ENCODE measurements at regions not wholly inside any gene's neighbourhood (a gene's known extent, or its start where the extent isn't known, plus 50 kb on each side); places are given as distances from the start of the nearest gene placed in this dataset.

DNA sequence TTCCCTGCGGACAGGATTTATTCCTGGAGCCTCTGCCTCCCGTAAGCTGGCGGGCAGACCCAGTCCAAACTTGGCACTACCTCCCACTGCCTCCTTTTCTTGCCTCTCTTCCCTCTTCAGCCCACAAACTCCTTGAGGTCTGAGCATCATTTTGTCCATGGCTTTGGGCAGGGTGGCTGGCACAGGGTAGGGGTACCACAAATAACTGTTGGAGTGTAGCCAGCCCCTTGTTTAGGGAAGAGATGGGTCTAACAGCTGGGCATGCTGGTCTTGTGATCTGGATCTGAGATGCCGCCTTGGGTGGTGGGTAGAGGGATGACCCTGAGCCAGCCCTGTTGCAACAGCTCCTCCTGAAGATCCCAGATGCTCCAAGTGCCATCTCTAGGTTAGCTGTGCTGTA lies 71.4 kb upstream of the CLDN14 start:
- TF ChIP-seq, protein P1, sequence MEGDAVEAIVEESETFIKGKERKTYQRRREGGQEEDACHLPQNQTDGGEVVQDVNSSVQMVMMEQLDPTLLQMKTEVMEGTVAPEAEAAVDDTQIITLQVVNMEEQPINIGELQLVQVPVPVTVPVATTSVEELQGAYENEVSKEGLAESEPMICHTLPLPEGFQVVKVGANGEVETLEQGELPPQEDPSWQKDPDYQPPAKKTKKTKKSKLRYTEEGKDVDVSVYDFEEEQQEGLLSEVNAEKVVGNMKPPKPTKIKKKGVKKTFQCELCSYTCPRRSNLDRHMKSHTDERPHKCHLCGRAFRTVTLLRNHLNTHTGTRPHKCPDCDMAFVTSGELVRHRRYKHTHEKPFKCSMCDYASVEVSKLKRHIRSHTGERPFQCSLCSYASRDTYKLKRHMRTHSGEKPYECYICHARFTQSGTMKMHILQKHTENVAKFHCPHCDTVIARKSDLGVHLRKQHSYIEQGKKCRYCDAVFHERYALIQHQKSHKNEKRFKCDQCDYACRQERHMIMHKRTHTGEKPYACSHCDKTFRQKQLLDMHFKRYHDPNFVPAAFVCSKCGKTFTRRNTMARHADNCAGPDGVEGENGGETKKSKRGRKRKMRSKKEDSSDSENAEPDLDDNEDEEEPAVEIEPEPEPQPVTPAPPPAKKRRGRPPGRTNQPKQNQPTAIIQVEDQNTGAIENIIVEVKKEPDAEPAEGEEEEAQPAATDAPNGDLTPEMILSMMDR (IDR thresholded peaks at IDR 0.05) = no peak
- TF ChIP-seq POLR2A (IDR thresholded peaks at IDR 0.05) = no peak
